HEK293 (cell line): ENCODE measurements at regions not wholly inside any gene's neighbourhood (a gene's known extent, or its start where the extent isn't known, plus 50 kb on each side); places are given as distances from the start of the nearest gene placed in this dataset.

Experiments used
- CTCF ChIA-PET: fragments of 350-600 bp; formaldehyde crosslinking; extraction: SDS; loops from one replicate; lab custom pipeline; 2021; ENCODE audit warnings: antibody characterized with exemption; lab: Yijun Ruan, JAX
- POLR2A ChIA-PET: fragments of 300-600 bp; formaldehyde crosslinking; extraction: SDS; loops from one replicate; lab custom pipeline; 2020; ENCODE audit warnings: antibody characterized with exemption, inconsistent platforms; lab: Yijun Ruan, JAX
- H3K27ac ChIP-seq: fragments of 200-500 bp; sonication (Bioruptor generic); 2 replicates; pipeline ENCODE4 v1.5.1; 2014; ENCODE audit warnings: low read depth, low read length, control low read depth, inconsistent platforms; ENCODE audit errors: extremely low read depth
- H3K36me3 ChIP-seq, 2 experiments: fragments of 200-500 bp in 1 of 2; sonication (Bioruptor generic) in 1 of 2; 1 replicate in 1 of 2; 2 replicates in 1 of 2; pipeline ENCODE4 v1.5.1; 2014 to 2017; ENCODE audit warnings: inconsistent platforms in 2 of 2, low read length in 2 of 2; ENCODE audit not compliant: control insufficient read depth in 2 of 2, insufficient read depth in 1 of 2
- H3K4me1 ChIP-seq: fragments of 200-500 bp; sonication (Bioruptor generic); 2 replicates; pipeline ENCODE4 v1.5.1; 2014; ENCODE audit warnings: mild to moderate bottlenecking, low read length, inconsistent platforms; ENCODE audit not compliant: control insufficient read depth, insufficient read depth
- H3K4me3 ChIP-seq: 2 replicates; pipeline ENCODE4 v1.5.1; 2011; ENCODE audit warnings: low read depth, mild to moderate bottlenecking, control low read depth, low read length, moderate library complexity
- H3K9me3 ChIP-seq: fragments of 200-500 bp; sonication (Bioruptor generic); 2 replicates; pipeline ENCODE4 v1.5.1; 2014; ENCODE audit warnings: low read depth, low read length, inconsistent platforms; ENCODE audit not compliant: control insufficient read depth, insufficient read depth
- EGR2 ChIP-seq: fragments of 450-650 bp; formaldehyde crosslinking; IDR thresholded peaks from 2 replicates; pipeline ENCODE4 v1.5.1; 2016; ENCODE audit warnings: low read depth, missing biosample characterization, missing genetic modification characterization
- HIC1 ChIP-seq: fragments of 450-650 bp; formaldehyde crosslinking; IDR thresholded peaks from 2 replicates; pipeline ENCODE4 v1.5.1; 2016; ENCODE audit warnings: missing biosample characterization, missing genetic modification characterization
- HOXD13 ChIP-seq: sonication (generic); formaldehyde crosslinking; IDR thresholded peaks from 2 replicates; pipeline ENCODE4 v1.8.0; 2022; ENCODE audit warnings: missing genetic modification reagents, borderline replicate concordance
- ZNF202 ChIP-seq: fragments of 450-650 bp; formaldehyde crosslinking; IDR thresholded peaks from 2 replicates; pipeline ENCODE4 v1.5.1; 2016; ENCODE audit warnings: missing biosample characterization, missing genetic modification characterization, borderline replicate concordance
- ZNF214 ChIP-seq: fragments of 450-650 bp; formaldehyde crosslinking; IDR thresholded peaks from 2 replicates; pipeline ENCODE4 v1.5.1; 2017; ENCODE audit warnings: missing biosample characterization, mild to moderate bottlenecking, missing genetic modification characterization, borderline replicate concordance
- ZNF404 ChIP-seq: fragments of 450-650 bp; formaldehyde crosslinking; IDR thresholded peaks from 2 replicates; pipeline ENCODE4 v1.5.1; 2017; ENCODE audit warnings: missing biosample characterization, missing genetic modification characterization
- ZNF513 ChIP-seq: fragments of 450-650 bp; IDR thresholded peaks from 2 replicates; pipeline ENCODE4 v1.5.1; 2018; ENCODE audit warnings: missing biosample characterization, missing genetic modification characterization
- ZNF529 ChIP-seq: fragments of 450-650 bp; formaldehyde crosslinking; IDR thresholded peaks from 2 replicates; pipeline ENCODE4 v1.5.1; 2017; ENCODE audit warnings: missing genetic modification characterization, missing biosample characterization; ENCODE audit not compliant: insufficient replicate concordance
- ZNF560 ChIP-seq: fragments of 450-650 bp; formaldehyde crosslinking; IDR thresholded peaks from 2 replicates; pipeline ENCODE4 v1.5.1; 2017; ENCODE audit warnings: missing biosample characterization, missing genetic modification characterization, borderline replicate concordance
- ZNF639 ChIP-seq: fragments of 450-650 bp; formaldehyde crosslinking; IDR thresholded peaks from 2 replicates; pipeline ENCODE4 v1.5.1; 2016; ENCODE audit warnings: missing biosample characterization, missing genetic modification characterization

- Histone ChIP-seq H3K36me3 (no peaks in the 10 kb centered on the region), H3K9me3 (no peaks in the 10 kb centered on the region), H3K4me3 (no peak overlapping the region), H3K27ac (no peak overlapping the region), H3K4me1 (no peaks in the 10 kb centered on the region)
- peak; percentile 34; the same call in 1 of the 2 replicates for TF ChIP-seq EGR2 (tag by site-specific recombination)
- TF ChIP-seq ZNF513 (tag by site-specific recombination), result peak; percentile 99
- TF ChIP-seq HOXD13 (CRISPR knock-in tag), result no peak
- ChIA-PET POLR2A (no interaction called here), CTCF (no interaction called here)
These were observed 152.3 kb upstream of the ROPN1 start for GRCh38 chr3:124144035-124144814.

- no peak overlapping the region for H3K4me3 ChIP-seq
- no peak overlapping the region for H3K27ac ChIP-seq
- H3K9me3 ChIP-seq, result no peaks in the 10 kb centered on the region
- ChIA-PET POLR2A (no interaction called here), CTCF (no interaction called here)
- no peaks in the 10 kb centered on the region for H3K36me3 ChIP-seq
- no peaks in the 10 kb centered on the region for H3K4me1 ChIP-seq
- TF ChIP-seq ZNF529 (tag by site-specific recombination), result peak; percentile 97
- no peak for TF ChIP-seq ZNF202 (tag by site-specific recombination)
These were observed 155.5 kb upstream of the ROPN1 start for GRCh38 chr3:124147429-124147828.

GRCh38 chr3:124147946-124148345, 156.0 kb upstream of the ROPN1 start:
- Histone ChIP-seq H3K9me3 (no peaks in the 10 kb centered on the region), H3K36me3 (no peaks in the 10 kb centered on the region), H3K4me3 (no peak overlapping the region), H3K4me1 (no peaks in the 10 kb centered on the region), H3K27ac (no peak overlapping the region)
- ChIA-PET CTCF (no interaction called here), POLR2A (no interaction called here)
- TF ChIP-seq HIC1 (no peak), ZNF639 (tag by site-specific recombination) (no peak)

GRCh38 chr3:124149081-124149480, 157.2 kb upstream of the ROPN1 start:
- no peaks in the 10 kb centered on the region for H3K36me3 ChIP-seq
- no peak for TF ChIP-seq ZNF560 (tag by site-specific recombination)
- no peak for TF ChIP-seq ZNF214
- TF ChIP-seq ZNF404, result no peak
- H3K4me1 ChIP-seq, result no peaks in the 10 kb centered on the region
- ChIA-PET CTCF (no interaction called here), POLR2A (no interaction called here)
- H3K27ac ChIP-seq, result no peak overlapping the region
- H3K4me3 ChIP-seq, result no peak overlapping the region
- H3K9me3 ChIP-seq, result no peaks in the 10 kb centered on the region
